Endothelial cell (in vitro differentiated cells): ENCODE measurements at regions not wholly inside any gene's neighbourhood (a gene's known extent, or its start where the extent isn't known, plus 50 kb on each side); places are given as distances from the start of the nearest gene placed in this dataset.

Experiments used
- DNase-seq: peaks from one replicate; pipeline ENCODE4 v3.0.0; 2021; ENCODE audit warnings: low spot score
- H3K27ac Mint-ChIP-seq: one replicate; pipeline ENCODE4 v1.8.0; 2021; ENCODE audit warnings: mixed read lengths, inconsistent platforms; ENCODE audit not compliant: unreplicated experiment
- H3K27me3 Mint-ChIP-seq: one replicate; pipeline ENCODE4 v1.8.0; 2021; ENCODE audit warnings: mild to moderate bottlenecking, moderate library complexity, mixed read lengths, inconsistent platforms; ENCODE audit not compliant: unreplicated experiment
- H3K36me3 Mint-ChIP-seq: one replicate; pipeline ENCODE4 v1.8.0; 2021; ENCODE audit warnings: mild to moderate bottlenecking, low read depth, mixed read lengths, inconsistent platforms; ENCODE audit not compliant: unreplicated experiment
- H3K4me1 Mint-ChIP-seq: one replicate; pipeline ENCODE4 v1.8.0; 2021; ENCODE audit warnings: mild to moderate bottlenecking, mixed read lengths, inconsistent platforms; ENCODE audit not compliant: unreplicated experiment
- H3K4me3 Mint-ChIP-seq: one replicate; pipeline ENCODE4 v1.8.0; 2021; ENCODE audit warnings: mild to moderate bottlenecking, mixed read lengths, inconsistent platforms; ENCODE audit not compliant: unreplicated experiment
- H3K9me3 Mint-ChIP-seq: one replicate; pipeline ENCODE4 v1.8.0; 2021; ENCODE audit warnings: mixed read lengths, inconsistent platforms; ENCODE audit not compliant: unreplicated experiment
- TF ChIP-seq, protein P1 (sequence below): fragments of 200-600 bp; sonication (generic); IDR thresholded peaks from one replicate; pipeline ENCODE4 v1.5.0; 2021; ENCODE audit warnings: antibody characterized with exemption; ENCODE audit not compliant: unreplicated experiment

GRCh38 chr15:29208836-29209235, 60.8 kb downstream of the NSMCE3 start:
- Mint-ChIP-seq H3K4me3 (no peak overlapping the region), H3K27ac (no peak overlapping the region), H3K4me1 (peaks cover 8% of the 10 kb centered on the region), H3K9me3 (no peaks in the 10 kb centered on the region), H3K27me3 (peaks cover 3% of the 10 kb centered on the region), H3K36me3 (no peaks in the 10 kb centered on the region)
- DNase-seq = no peak
- TF ChIP-seq, protein P1, sequence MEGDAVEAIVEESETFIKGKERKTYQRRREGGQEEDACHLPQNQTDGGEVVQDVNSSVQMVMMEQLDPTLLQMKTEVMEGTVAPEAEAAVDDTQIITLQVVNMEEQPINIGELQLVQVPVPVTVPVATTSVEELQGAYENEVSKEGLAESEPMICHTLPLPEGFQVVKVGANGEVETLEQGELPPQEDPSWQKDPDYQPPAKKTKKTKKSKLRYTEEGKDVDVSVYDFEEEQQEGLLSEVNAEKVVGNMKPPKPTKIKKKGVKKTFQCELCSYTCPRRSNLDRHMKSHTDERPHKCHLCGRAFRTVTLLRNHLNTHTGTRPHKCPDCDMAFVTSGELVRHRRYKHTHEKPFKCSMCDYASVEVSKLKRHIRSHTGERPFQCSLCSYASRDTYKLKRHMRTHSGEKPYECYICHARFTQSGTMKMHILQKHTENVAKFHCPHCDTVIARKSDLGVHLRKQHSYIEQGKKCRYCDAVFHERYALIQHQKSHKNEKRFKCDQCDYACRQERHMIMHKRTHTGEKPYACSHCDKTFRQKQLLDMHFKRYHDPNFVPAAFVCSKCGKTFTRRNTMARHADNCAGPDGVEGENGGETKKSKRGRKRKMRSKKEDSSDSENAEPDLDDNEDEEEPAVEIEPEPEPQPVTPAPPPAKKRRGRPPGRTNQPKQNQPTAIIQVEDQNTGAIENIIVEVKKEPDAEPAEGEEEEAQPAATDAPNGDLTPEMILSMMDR = no peak

DNA sequence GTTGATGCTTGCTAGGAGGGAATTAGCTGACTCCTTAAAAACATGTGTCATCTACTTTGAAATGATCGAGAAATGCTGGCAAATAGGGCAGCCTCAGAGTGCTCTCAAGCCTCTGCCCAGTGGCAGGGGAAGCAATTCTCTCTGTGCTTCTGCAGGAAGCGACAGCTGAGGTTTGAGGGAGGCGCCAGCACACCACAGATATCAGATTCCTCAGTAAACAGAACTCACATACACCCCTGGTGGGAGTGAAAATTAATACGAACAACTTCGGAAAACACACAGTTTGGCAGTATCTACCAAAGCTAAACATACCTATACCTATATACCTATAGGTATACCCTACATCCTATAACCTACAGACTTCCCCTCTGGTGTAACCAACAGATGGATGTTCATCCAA, 61.3 kb downstream of the NSMCE3 start:
- no peak overlapping the region for H3K4me3 Mint-ChIP-seq
- TF ChIP-seq, protein P1 = no peak
- H3K27me3 Mint-ChIP-seq = peaks cover 3% of the 10 kb centered on the region
- no peak for DNase-seq
- no peak overlapping the region for H3K27ac Mint-ChIP-seq
- peaks cover 8% of the 10 kb centered on the region for H3K4me1 Mint-ChIP-seq
- no peaks in the 10 kb centered on the region for H3K9me3 Mint-ChIP-seq
- H3K36me3 Mint-ChIP-seq = no peaks in the 10 kb centered on the region

GRCh38 chr15:29207758-29208108, 61.9 kb downstream of the NSMCE3 start:
- Mint-ChIP-seq H3K27me3 (peaks cover 3% of the 10 kb centered on the region), H3K4me1 (peaks cover 8% of the 10 kb centered on the region), H3K36me3 (no peaks in the 10 kb centered on the region), H3K9me3 (no peaks in the 10 kb centered on the region), H3K27ac (no peak overlapping the region), H3K4me3 (no peak overlapping the region)
- TF ChIP-seq, protein P1 = no peak
- DNase-seq = no peak

GRCh38 chr15:29207027-29207757, 62.4 kb downstream of the NSMCE3 start:
- no peak overlapping the region for H3K27ac Mint-ChIP-seq
- H3K4me1 Mint-ChIP-seq = peaks cover 8% of the 10 kb centered on the region

DNA sequence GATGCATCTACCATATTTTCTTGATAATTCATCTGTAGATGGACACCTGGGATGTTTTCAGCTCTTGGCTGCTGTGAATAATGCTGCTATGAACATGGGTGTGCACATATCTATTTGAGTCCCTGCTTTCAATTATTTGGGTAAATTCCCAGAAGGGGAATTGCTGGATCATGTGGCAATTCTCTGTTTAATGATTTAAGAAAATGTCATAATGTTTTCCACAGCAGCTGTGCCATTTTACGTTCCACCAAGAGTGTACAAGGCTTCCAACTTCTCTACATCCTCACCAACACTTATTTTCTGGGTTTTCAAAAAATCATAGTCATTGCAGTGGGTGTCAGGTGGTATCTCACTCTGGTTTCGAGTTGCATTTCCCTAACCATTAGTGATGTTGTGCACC, 64.4 kb downstream of the NSMCE3 start:
- no peak overlapping the region for H3K27ac Mint-ChIP-seq
- H3K4me1 Mint-ChIP-seq = peaks cover 8% of the 10 kb centered on the region
- TF ChIP-seq, protein P1 = no peak

More at GRCh38 chr15:29207027-29207757, 62.4 kb downstream of the NSMCE3 start:
- TF ChIP-seq, protein P1 = no peak
- no peaks in the 10 kb centered on the region for H3K9me3 Mint-ChIP-seq
- no peaks in the 10 kb centered on the region for H3K36me3 Mint-ChIP-seq
- H3K27me3 Mint-ChIP-seq = peaks cover 3% of the 10 kb centered on the region
- DNase-seq = no peak
- peak overlapping the region; percentile 32 for H3K4me3 Mint-ChIP-seq

More for the DNA sequence above, 64.4 kb downstream of the NSMCE3 start:
- no peak overlapping the region for H3K4me3 Mint-ChIP-seq
- H3K36me3 Mint-ChIP-seq = no peaks in the 10 kb centered on the region
- no peaks in the 10 kb centered on the region for H3K9me3 Mint-ChIP-seq
- no peak for DNase-seq
- H3K27me3 Mint-ChIP-seq = no peaks in the 10 kb centered on the region
